Esophagus muscularis mucosa (tissue), 3 donors: ENCODE measurements at regions not wholly inside any gene's neighbourhood (a gene's known extent, or its start where the extent isn't known, plus 50 kb on each side); places are given as distances from the start of the nearest gene placed in this dataset.

Source experiments
- EP300 ChIP-seq: sonication (generic); formaldehyde crosslinking; IDR thresholded peaks from one replicate; pipeline ENCODE4 v1.6.1; 2017; ENCODE audit warnings: antibody characterized with exemption
- TF ChIP-seq, protein P1 (sequence below), 3 experiments: fragments of 200-600 bp in 2 of 3; fragments of 450-650 bp in 1 of 3; sonication (generic) in 2 of 3; IDR thresholded peaks; one replicate each; pipeline ENCODE4 v1.5.1; 2017 to 2019; ENCODE audit warnings: antibody characterized with exemption in 3 of 3, mild to moderate bottlenecking in 2 of 3, moderate library complexity in 1 of 3

DNA sequence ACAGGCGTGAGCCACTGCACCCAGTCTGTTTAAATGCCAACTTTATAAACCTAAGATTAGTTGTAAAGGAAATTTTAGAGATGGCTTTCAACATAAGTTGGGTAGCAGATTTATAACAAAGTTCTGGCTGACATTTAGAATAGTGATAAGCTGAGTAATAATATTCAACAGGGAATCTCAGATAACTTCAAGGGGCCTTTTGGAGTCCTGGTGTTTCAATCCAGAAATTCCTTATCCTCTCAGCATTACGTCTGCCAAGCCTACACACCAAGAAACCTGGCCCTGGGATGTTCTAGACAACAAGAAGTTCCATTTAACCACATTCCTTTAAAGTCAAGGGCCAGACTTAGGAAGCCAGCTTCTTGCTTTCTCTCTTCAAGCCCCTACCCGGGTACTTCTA lies 59.5 kb upstream of the DYRK2 start:
- TF ChIP-seq, protein P1, sequence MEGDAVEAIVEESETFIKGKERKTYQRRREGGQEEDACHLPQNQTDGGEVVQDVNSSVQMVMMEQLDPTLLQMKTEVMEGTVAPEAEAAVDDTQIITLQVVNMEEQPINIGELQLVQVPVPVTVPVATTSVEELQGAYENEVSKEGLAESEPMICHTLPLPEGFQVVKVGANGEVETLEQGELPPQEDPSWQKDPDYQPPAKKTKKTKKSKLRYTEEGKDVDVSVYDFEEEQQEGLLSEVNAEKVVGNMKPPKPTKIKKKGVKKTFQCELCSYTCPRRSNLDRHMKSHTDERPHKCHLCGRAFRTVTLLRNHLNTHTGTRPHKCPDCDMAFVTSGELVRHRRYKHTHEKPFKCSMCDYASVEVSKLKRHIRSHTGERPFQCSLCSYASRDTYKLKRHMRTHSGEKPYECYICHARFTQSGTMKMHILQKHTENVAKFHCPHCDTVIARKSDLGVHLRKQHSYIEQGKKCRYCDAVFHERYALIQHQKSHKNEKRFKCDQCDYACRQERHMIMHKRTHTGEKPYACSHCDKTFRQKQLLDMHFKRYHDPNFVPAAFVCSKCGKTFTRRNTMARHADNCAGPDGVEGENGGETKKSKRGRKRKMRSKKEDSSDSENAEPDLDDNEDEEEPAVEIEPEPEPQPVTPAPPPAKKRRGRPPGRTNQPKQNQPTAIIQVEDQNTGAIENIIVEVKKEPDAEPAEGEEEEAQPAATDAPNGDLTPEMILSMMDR (IDR thresholded peaks at IDR 0.05), result no peak
- TF ChIP-seq EP300, result no peak
